ENCODE measurements at regions not wholly inside any gene's neighbourhood (a gene's known extent, or its start where the extent isn't known, plus 50 kb on each side); places are given as distances from the start of the nearest gene placed in this dataset.
"Not testable (repeated sequence)": the region's sequence is repeated elsewhere in the genome, so short reads cannot be mapped to it uniquely, and the experiment has no call there.

- DNase-seq = no peak
These were observed 445.0 kb upstream of the TRPC7 start for GRCh38 chr5:136810261-136810801.

- no peak for DNase-seq
These were observed 444.0 kb upstream of the TRPC7 start for GRCh38 chr5:136809382-136809781.

- DNase-seq = no peak
These were observed 443.4 kb upstream of the TRPC7 start for GRCh38 chr5:136808756-136809155.

GRCh38 chr5:136805466-136805865 lies 440.1 kb upstream of the TRPC7 start:
- no peak for DNase-seq

GRCh38 chr5:136802383-136802782 lies 437.0 kb upstream of the TRPC7 start:
- DNase-seq = no peak

- DNase-seq = no peak
These were observed 434.5 kb upstream of the TRPC7 start for GRCh38 chr5:136799806-136800372.

GRCh38 chr5:136793300-136793699 lies 428.0 kb upstream of the TRPC7 start:
- DNase-seq = no peak

GRCh38 chr5:136781464-136781863 lies 416.1 kb upstream of the TRPC7 start:
- no peak for DNase-seq

GRCh38 chr5:136780518-136780917 lies 415.2 kb upstream of the TRPC7 start:
- DNase-seq = no peak

GRCh38 chr5:136776022-136776927 lies 410.9 kb upstream of the TRPC7 start:
- DNase-seq = no peak

GRCh38 chr5:136772491-136772890 lies 407.1 kb upstream of the TRPC7 start:
- no peak for DNase-seq

GRCh38 chr5:136769900-136770684 lies 404.7 kb upstream of the TRPC7 start:
- DNase-seq = no peak

- no peak for DNase-seq
These were observed 403.7 kb upstream of the TRPC7 start for GRCh38 chr5:136769093-136769492.

GRCh38 chr5:136768457-136768856 lies 403.1 kb upstream of the TRPC7 start:
- no peak for DNase-seq

GRCh38 chr5:136766456-136766855 lies 401.1 kb upstream of the TRPC7 start:
- no peak for DNase-seq

GRCh38 chr5:136764601-136765000 lies 399.3 kb upstream of the TRPC7 start:
- DNase-seq = no peak

- DNase-seq = no peak
These were observed 398.2 kb upstream of the TRPC7 start for GRCh38 chr5:136763548-136763947.

- no peak for DNase-seq
These were observed 388.9 kb upstream of the TRPC7 start for GRCh38 chr5:136754216-136754615.

GRCh38 chr5:136750224-136750862 lies 385.0 kb upstream of the TRPC7 start:
- no peak for DNase-seq

- no peak for DNase-seq
These were observed 383.7 kb upstream of the TRPC7 start for GRCh38 chr5:136749016-136749415.

- DNase-seq = no peak
These were observed 377.7 kb upstream of the TRPC7 start for GRCh38 chr5:136743052-136743451.

GRCh38 chr5:136740228-136740627 lies 374.9 kb upstream of the TRPC7 start:
- DNase-seq = no peak

GRCh38 chr5:136739271-136739670 lies 373.9 kb upstream of the TRPC7 start:
- not testable (repeated sequence) for DNase-seq
